ENCODE measurements at regions not wholly inside any gene's neighbourhood (a gene's known extent, or its start where the extent isn't known, plus 50 kb on each side); places are given as distances from the start of the nearest gene placed in this dataset.
A peak's percentile ranks its signal among the peaks of the same experiment; 100 is the strongest.

DNA sequence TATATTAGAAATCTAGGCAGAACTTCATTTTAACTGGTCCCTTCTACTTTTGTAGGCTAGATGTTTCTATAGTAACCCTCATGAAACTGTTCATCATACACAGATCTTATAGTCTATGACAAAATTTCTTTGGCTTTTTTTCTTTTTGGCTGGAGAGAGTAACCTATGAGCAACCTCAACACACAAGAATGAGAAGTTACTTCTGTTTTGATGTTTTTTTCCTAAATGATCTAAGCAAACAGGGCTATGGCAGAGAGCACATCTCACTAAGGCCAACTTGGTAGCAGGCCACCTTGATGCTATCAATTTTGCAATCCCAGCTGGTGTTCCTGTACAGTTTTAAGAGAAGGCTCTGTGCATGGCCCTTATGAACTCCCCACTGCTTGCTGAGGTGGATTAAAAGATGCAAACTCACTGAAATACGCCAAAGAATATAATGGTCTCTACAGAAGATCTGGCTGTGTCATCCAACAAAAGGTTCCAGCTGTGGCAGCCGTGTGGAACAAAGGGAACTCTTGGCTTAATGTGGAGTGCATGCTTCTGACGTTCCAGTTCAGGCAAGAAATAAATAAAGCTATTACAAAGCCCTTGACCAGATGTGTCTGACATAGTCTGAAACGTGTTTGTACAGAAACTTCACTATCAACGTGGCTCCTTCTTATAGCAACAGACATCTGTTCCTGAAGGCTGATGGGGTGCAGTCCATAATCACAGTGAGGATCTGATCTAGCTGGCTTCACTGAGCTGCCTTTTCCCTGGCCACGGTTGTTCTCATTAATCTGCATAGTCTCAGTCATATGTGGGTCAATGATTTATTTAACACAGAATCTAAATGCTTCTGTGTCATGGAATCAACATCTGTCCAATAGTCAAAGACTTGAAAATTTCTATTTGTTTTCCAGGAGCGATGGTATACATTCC, 481.1 kb downstream of the BMP2 start:
- DNase-seq (ENCODE audit: low read depth), result no peak

DNA sequence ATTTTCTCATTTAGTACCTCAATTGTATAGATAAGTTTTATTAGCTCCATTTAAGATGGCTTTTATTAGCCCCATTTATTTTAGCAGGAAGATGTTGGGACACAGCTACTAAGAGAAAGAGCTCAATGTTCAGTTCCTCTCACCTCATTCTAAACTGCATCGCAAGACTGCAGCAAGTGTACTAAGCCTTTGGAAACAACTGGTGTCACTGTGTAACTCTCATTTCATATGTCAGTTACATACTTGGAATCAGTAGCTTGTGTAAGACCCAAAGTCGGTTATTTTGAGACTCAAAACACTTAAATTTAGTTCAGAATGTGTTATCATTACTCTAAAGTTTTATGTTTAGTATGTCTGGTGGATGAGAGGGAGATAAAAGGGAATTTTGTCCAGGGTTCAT, 482.9 kb downstream of the BMP2 start:
- no peak for DNase-seq (ENCODE audit: low read depth)

DNA sequence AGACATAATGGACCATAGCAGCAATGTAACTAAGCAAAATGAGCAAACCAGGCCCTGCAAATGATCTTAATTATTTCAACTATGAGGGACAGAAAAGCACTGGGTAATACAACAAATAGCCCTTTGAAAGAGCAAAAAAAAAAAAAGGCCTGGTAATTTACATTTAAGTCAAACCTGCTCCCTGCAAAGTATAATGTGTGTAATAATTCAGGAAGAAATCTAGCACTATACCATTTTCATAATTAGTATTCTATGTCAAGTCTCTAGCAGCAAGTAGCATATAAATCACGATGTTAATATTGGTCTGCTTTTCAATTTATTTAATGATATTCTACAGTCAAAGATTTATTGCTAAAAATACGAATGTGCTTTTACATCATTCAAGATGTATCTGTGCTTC, 489.6 kb downstream of the BMP2 start:
- no peak for DNase-seq (ENCODE audit: low read depth)

DNA sequence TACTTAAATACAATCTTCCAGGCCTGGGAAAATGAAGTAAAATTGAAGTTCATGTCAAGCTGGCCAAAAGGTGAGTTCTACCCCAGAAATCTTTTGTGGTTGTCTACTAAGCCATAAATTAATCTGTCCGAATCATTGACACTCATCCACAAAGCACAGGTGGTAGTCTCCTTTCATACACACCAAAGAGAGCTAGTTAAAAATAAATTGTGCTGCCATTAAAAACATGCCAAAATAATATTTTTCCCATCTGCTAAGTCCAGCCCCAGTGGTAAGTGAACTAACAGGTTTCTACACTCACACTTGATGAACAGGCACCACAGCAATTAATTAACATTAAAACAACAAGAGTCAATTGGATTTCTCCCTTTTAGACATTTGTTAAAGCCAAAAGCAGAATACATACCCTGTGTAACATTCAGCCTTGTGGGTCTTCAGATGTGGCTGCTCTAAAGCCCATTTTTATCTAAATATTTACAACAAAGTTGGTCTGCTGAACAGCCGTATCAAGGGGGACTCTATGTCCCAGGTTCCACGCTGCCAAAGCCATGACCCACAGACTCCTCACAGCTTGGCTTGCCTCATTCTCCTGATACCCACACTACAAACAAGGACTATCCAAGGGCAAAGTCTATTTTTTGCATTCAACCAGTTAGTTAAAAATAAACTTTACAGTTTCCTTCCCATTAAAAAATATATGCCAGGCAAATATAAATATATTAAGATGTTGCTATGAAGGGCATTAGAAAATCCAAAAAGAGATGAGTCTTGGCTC, 490.4 kb downstream of the BMP2 start:
- no peak for DNase-seq (ENCODE audit: low read depth)

DNA sequence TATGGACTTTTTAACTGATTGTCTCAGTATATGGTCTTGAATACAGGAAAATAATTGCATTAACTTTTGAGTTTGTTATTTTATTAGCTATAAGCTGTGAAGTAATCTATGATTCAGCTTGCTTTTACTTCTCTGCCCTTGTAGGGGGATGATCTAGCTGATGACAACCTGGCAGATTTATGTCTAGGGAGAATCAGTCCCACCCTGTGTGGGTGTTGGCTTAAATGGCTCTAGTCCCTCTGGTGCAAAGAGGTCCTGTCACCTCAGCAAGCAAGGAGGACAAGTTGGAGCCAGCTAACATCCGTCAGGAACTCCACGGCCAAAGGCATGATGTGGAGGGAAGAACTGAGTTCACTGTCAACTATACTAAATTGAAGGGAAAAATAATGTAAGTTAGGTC, 495.3 kb downstream of the BMP2 start:
- no peak for DNase-seq (ENCODE audit: low read depth)

DNA sequence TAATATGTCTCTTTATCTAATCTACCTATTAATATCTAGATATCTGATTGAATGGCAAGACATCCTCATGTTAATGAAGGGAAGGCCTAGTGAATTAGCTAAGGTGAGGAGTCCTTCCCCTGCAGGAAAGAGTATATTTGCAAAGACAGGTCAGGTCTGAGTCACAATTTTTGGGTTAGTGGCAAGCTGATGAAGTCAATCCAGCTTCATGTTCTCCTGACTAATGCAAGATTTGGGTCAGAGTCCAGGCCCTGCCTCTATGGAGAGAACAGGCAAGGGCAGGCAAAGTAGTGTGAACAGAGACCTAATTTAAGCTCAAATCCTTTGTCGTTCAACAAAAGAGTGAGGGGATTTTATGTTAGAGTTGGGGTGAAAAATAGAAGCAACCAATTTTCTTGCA, 496.7 kb downstream of the BMP2 start:
- no peak for DNase-seq (ENCODE audit: low read depth)

DNA sequence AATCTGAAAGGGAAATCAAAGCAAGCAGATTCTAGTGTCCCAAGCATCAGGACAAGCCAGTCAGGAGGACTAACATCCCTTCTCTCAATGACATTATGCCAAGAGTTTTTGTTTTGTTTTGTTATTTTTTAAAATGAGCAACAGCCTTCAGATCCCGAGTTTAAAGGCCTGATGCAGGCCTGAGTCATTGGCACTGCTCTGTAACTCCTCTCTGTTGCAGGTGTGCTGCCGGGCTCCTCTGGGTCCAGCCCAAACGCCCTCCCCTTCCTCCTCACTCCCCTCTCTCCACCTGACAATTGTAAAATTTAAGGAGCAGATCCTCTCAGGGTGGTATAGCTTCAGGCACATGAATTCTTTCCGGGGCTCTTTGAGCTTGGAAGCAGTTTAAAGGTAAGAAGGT, 502.0 kb downstream of the BMP2 start:
- no peak for DNase-seq (ENCODE audit: low read depth)

DNA sequence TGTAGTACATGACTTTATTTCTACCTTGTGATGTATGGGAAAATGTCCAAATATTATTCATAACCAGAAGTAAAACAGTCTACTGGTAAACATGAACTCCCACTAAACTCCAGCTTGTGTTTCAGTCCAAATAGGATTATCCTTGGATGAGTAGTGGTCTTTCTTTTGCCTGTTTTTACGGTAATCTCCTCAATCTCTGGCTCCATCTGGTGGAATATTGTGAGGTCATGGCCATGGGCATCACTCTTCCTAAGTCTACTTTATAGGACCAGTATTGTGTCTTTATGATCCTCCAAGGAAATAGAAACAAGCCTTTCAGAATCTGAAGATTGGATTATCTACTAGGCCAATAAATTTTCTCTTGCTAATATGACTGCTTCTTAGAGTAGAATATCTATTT, 505.0 kb downstream of the BMP2 start:
- DNase-seq (ENCODE audit: low read depth), result no peak

DNA sequence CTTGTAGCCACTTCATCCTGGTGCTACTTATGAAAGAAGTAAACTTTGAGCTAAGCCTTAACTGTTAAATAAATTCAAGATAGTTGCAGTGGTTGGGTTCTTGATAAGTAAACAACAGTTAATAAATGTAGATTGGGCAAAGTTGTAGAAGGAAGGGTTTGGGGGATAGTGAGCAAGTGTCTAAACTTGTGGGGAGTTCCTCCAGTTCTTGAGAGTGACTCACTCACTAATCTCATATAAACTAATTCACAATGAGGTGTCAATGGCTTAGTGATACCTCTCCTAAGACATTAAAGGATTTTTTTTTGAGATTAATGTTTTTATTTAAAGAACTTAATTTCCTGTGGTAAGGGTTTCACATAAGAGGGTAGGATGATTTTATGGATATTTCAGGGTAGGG, 507.4 kb downstream of the BMP2 start:
- no peak for DNase-seq (ENCODE audit: low read depth)

DNA sequence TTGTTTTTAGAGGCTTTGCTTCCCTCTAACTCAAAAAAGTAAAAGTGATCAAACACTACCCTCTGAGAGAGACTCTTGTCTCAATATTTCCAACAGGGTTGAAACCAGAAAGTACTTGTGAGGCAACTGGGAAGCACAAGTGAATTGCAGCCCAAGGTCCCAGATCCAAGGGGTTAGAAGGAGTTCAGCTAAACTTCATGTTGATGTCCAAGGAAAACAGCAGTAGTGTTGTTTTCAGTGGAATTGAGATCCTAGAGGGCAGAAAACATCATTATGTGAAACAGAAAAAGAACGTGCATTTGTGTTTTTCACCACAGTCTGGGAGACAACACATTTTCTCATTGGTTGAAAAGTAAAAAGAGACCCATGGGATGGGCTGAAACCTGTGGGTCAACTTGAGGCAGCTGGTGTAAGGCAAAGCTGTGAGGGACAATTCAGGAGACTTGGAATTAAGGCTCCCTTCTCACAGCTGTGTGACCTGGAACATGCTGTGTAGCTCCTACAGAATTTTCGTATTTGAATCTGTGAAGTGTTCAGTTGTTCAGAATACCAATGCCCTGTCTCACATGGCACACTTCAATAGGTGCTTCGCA, 508.3 kb downstream of the BMP2 start:
- DNase-seq (ENCODE audit: low read depth), result no peak

DNA sequence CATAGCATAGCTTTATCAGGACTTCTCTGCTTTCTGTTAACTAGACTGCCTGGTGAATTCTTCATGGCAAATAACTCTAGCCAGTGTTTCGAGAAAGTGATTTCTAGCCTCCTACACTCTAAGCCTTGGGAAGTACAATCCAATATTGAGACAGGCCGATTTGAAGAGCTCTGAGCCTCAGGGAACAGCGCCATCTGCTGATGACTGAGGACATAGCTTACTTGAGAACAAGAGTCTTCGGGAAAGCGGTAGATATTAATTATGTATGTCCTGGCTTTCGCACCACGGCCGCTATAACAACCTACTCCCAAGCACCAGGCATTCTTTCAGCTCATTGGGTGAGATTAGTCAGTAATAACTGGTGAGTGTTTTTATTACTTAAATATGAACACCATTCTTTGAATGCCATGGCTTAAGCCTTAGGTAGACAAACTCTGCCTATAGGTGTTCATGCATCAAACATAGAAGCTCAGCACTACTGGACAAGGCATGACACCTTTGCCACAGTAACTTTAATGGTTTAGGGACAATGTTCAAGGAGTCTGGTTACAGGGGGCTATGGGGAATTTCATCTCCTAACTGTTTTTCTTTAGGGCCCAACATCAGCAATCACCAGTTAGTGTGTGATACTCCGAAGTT, 518.6 kb downstream of the BMP2 start:
- peak; percentile 64 for DNase-seq (ENCODE audit: low read depth)

DNA sequence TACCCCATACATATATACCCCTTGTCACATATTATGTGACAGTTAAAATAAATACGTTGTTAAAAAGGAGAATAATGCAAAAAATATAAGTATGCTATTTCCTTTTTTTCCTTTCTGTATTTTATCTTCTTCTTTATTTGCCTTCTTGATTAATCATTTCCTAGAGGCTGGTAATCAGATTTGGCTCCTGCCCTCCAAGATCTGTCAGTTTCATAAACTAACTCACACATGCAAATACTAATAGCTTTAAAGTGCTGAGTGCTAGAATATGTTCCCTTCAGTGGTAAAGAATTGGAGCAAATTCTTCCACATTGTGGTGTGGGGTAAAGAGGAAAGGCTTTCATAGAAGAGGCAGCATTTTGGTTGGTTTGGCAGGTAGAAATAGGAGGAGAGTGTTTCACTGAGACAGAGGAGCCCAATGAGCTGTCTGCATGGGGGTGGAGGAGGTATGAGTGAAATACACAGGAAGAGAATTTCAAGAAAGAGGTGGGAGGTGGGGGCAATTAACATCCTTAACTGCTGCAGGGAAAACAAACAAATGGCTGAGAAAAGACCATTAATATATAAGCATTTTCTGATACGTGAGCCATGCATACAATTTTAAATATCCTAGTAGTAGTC, 523.9 kb downstream of the BMP2 start:
- DNase-seq (ENCODE audit: low read depth), result no peak

DNA sequence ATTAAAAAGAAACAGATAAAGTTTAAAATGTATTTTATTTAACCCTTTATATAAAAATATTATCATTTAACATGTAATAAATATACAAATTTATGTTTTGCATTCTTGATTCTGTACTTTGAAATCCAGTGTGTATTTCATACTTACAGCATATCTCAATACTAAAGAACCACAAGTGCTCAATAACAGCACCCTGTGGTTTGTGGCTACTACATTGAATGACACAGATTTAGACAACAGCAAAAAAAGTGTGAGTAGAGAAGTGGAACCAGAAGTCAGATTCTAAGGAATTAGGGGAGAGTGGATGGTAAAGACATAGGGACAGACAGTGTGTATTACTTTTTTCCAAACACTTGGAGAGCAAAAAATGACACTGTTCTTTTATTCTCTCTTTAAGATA, 524.5 kb downstream of the BMP2 start:
- DNase-seq (ENCODE audit: low read depth), result peak; percentile 4

DNA sequence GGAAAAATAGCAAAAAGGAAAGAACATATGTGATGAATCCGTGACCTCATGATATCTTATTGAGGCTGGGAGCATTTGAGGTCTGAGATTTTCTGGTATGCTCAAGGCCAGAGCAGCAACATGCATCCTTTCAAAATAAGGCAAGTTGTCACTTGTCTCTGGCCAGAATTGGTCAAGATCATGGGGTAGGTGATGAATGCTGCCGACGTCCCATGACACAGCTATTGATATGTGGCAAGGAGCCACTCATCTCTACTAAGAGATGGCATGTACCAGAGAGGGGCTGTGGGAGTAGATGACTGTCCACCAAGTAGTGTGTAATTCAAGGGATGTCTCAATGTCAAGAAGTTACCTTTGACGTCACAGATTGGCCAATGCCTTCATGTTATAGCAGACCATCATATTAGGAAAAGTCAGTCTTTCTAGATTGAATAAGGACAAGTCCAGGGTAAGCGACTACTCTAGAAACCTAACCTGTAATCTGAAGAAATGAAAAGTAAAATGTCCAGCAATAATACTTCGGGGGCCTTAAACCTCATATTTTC, 527.4 kb downstream of the BMP2 start:
- DNase-seq (ENCODE audit: low read depth), result no peak

DNA sequence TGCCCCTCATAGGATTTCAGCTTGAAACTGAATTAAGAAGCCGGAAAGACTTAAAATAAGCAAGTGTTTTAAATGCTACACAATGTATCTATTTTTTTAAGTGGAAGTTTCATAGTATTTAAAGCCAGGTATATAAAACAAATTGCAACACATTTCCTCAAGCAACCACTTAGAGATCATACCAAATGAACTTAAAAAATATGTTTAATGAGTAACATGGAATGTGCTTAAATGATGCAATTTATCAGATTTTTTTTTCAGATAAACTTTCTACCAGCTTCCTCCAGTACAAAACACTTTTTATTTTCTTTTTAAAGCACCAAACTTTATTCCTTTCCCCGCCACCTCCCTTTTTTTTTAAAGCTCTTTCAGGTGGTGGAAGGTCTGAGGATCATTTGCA, 534.3 kb downstream of the BMP2 start:
- no peak for DNase-seq (ENCODE audit: low read depth)

DNA sequence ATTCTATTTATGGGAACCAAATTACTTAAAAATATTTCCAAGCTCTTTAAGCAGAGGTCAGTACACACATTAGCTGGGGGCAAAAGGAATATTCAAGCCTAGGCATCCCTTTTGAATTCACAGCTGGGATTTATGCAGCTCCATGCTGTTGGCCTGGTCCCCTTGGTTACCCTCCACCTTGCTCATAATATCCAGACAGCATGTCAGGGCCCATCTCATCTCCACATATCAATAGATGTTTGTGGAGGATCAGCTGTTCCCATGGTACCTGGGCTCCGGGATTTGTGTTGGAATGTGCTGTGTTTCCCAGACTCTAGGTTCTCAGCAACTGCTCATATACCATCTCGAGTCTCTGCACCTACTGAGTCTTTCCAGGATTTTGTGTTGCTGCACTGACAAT, 534.8 kb downstream of the BMP2 start:
- DNase-seq (ENCODE audit: low read depth), result no peak

DNA sequence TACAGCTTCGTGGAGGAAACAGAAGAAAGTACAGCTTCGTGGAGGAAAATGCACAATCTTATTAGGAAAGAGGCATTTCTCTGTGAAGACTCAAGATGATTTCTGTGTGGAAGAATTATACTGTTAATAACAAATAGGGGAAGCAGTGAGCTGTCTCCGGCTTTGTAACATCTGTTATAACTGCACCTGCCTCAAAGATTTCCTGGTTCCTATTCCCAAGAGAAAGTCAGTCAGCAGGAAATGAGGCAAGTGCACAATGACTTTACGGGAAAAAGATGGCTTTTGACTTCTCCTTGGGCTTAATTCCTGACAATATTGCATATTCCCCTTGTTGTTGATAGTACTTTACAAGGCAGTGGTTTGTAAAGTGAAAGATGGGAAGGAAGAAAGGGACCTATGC, 538.5 kb downstream of the BMP2 start:
- DNase-seq (ENCODE audit: low read depth), result peak; percentile 4

DNA sequence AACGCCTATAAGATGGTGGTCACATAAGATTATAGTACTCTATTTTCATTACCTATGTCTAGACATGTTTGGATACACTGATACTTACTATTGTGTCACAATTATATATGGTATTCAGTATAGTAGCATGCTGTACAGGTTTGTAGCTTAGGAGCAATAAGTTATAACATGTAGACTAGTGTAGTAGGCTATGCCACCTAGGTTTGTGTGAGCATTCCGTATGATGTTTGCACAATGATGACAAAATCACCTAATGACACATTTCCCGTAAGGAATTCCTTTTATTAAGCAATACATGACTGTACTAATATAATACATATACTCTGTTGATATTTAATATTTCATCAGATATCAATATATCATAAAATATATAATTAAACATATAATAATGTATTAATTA, 540.7 kb downstream of the BMP2 start:
- DNase-seq (ENCODE audit: low read depth), result no peak

DNA sequence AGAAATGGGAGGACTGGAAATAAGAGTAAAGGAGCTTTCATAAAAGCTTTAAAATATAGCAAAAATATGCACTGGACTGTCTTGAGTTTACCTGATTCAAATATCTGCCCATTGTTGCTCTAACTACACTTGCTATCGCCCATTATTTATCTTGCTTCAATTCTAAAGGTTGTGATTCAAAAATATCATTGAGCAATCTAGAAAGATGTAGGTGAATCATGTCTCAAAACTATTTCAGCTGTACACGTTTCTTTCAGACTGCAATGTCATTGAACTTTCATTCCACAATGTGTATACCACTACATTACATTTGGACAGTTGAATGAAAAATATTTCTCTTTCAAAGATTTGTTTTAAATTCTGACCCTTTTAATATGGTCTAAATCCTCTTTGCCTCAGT, 545.6 kb downstream of the BMP2 start:
- DNase-seq (ENCODE audit: low read depth), result no peak

DNA sequence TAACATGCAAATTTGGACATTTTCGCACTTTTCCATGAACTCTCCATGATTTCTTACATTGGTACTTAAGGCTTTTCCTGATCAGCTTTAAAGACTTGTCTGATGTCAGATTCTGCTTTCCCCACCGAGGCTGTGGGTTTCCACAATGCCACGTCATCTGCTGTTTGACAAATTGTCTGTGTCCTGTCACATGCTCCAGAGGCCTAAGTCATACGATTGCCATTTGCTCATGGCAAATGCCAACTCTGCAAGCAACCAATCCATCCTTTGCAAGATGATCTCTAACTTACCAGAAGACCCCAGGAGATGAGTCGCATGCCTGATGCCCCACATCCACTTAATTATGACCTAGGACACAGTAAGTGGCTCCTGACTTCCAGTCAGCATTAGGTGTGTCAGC, 556.5 kb downstream of the BMP2 start:
- DNase-seq (ENCODE audit: low read depth), result no peak

DNA sequence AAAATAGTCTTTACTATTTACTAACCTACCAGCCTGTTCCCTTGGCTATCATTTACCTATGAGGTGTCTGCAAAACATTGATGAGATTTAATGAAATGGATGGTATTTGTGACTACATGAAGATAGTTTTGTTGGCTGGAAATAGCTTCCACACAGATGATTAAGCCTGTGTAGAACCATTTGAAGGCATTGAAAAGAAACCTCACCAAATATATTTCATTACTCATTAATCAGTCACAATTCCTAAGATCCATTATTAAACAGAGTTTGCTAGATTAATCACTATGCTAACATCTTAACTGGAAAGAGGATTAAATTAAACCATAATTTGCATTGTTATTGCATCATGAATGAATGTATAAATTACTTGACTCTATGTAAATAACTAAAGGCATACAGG, 560.3 kb downstream of the BMP2 start:
- no peak for DNase-seq (ENCODE audit: low read depth)

All from LHCN-M2 (cell line).